ENCODE measurements at regions not wholly inside any gene's neighbourhood (a gene's known extent, or its start where the extent isn't known, plus 50 kb on each side); places are given as distances from the start of the nearest gene placed in this dataset.

- no peak for TF ChIP-seq POLR2A (IDR thresholded peaks at IDR 0.05)
- no peak for TF ChIP-seq CTCF (IDR thresholded peaks at IDR 0.05)
Observed at GRCh38 chr18:28766027-28766426, 589.1 kb upstream of the CDH2 start.

All from body of pancreas (tissue), 4 donors.